ENCODE measurements at regions not wholly inside any gene's neighbourhood (a gene's known extent, or its start where the extent isn't known, plus 50 kb on each side); places are given as distances from the start of the nearest gene placed in this dataset.
"Not testable (repeated sequence)": the region's sequence is repeated elsewhere in the genome, so short reads cannot be mapped to it uniquely, and the experiment has no call there.

- DNase-seq: no peak
Measured at GRCh38 chr7:93048136-93048930, 69.4 kb downstream of the SAMD9 start.

DNA sequence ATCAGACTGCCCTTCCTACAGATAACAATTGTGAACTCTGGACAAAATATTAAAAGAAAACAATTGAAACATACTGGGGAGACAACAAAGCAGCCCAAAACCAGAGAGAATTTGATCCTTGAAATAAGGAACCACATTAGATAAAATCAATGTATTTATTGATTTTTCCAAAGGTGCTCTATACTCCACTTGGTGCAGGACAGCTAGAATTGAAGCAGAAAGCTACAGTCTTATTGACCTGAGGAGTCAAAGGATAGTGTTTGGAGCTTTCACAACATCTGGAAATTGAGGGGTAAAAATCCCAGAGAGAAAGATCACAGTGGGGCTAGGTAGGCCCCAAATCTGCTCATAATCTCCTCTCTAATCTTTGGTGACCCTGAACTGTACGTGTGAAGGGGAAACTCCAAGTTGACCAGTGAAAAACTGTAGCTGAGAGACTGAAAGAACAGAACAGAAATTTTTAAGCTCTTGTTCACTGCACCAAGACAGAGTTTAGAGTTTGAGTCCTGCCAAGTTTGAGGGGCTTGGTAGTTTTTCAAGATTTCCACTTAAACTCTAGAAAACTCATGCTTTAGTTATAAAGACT, 70.2 kb downstream of the SAMD9 start:
- DNase-seq: no peak

DNA sequence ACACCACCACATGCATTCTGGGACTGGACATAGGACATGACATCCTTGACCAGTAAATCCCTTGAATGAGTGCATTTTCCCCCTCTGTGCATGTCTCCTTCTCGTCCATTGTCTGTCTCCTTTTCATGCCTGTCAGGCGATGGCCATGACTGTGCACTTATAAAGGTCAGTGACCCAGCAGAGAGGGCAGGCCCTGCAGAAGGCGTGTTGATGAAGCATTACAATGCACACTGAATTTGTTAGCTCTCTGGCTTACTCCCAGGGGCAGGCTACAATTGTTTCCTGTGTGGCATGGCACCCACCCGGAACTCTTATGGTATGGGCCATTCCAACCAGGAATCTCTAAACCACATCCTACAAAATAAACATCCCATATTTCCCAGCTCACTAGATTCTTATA, 71.1 kb downstream of the SAMD9 start:
- no peak for DNase-seq

DNA sequence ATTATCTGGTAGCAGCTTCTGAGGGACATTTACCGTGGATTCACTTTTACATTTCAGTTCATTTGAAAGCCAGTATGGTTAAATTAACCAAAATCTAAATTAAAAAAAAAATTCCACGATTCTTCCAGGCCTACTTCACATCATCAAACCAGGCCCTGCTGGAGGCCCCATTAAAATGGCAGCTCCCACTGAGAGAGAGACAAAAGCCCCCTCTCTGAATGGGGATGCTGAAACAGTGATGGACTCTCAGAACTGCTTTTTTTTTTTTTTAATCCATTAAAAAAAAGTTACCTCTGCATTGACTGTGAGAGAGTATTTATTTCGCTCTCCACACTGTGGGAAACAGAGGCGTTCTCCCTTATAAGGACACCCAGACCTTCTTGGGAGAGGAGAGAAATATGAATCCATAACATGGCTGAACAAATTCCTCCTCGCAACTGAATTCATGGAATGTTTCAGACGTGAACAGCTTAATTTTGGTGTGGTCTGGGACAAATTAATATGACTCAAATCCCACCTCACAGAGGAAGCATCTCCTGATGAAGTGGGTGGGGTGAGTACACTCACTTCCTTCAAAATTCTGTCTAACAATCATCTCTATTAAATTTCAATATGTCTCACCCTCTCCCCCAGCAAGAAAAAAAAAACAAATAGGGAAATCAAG, 73.5 kb downstream of the SAMD9 start:
- DNase-seq: no peak

DNA sequence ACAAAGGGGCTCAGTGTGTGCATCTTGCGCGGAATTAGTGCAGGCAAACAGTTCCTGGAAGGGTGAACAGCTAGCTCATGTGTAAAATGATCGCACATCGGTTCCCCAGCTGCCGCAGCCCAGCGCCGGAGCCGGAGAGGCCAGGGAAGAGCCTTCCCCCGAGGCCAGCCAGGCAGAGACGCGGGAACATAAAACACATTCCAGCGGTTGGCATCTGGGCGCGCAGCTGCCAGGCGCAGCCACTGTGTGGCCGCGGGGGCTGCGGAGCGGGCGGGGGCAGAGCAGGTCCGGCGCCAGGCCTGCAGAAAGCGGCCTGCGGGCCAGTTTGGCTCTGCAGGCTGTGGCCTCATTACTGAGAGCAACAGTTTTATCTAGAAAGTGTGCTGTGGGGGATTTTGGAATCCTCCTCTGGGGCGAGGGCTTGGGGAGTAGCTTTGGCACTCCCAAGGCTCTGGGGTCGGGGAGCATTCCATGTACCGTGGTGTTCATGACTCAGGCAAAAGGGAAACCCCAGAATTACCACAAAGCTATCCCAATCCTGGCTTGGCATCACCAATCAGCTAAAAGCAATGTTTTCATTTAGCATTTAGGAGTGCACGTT, 74.3 kb downstream of the SAMD9 start:
- DNase-seq: peak; percentile 22

DNA sequence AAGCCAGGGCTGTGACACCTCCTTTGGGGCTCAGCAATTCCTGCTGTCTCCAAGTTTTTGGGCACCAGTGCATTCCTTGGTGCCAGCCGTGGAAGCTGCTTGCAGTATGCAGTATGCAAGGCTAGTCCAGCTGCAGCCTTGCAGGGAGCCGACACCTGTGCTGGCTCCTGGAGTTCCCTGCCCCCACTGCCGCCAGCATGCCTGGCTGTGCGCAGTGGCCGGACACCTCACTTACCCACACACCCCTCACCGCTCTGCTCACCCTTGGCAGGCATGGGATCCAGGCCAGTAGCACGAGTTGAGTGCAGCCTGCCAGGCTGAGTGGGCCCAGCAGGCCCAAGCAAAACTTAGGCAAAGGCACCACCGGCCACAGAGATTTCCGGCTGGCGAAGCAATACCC, 77.4 kb downstream of the SAMD9 start:
- DNase-seq: no peak

DNA sequence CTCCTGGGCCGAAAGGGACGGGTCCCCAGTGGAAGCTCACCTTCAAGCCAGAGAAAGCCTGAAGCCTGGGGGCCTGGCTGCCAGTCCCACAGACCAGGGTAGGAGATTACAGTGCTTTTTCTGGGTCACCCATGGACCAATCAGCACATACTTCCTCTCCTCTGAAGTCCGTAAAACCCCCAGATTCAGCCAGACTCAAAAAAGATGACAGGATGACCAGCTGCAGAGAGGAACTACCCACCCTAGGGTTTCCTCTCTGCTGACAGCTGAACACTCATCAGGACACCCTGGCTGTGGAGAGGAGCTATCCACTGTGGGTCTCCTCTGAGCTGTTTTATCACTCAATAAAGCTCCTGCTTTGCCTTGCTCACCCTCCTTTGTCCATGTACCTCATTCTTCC, 78.0 kb downstream of the SAMD9 start:
- no peak for DNase-seq

DNA sequence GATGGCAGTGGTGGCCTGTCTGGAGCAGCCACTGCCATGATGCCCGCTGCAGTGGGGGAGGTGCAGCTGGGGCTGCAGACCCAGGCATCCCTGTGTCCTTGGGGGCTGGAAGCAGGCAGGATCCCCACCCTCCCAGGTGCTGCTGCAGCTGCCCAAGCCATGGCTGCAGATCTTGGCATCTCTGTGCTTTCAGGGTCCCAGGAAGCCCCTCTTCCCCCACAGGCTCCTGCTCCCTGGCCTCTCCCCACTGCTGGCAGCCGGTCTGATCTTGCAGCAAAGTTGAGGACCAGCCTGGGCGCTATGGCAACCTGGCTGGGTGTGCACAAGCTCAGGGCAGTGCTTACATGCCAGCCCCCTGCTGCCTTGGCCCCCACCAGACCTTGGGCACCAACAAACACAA, 78.5 kb downstream of the SAMD9 start:
- no peak for DNase-seq

DNA sequence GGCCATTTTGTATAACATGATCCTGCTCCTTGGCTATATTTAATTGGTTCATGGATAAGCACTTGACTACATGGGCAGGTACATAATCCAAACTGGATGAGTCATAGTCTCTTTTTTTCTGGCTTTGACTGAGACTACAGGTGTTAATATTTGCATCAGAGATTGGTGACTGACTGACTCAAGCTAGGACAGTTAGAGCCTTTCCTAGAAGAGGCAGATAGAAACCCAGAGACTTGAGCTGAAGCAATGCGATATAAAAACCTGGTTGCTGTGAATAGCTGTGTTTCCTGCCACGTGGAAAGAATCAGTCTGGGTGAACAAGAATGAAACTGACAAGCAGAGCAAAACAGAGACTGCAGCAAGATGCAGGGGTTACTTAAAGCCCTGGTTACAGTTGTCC, 81.0 kb downstream of the SAMD9 start:
- DNase-seq: no peak

DNA sequence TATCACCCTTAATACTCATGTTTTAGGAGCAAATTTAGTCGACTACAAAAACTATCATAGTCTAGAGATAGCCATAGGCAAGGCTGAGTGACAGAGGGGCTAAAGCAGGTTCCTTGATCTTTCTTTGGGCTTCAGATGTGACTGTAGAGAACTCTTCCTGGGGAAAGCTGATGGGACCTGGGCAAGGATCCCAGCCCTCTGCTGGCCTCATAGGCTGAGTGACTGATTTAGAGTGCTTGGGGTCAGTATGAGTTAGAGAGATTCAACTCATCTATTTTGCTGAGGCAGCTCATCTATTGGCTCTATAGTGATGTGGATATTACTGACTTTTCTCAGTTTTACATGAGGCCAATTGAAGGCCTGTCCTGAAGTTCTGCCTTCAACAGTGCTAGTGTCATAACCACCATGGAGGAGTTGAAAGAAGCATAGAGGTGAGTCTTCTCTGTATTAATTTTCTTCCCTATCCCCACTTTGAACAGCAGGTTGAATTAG, 81.6 kb downstream of the SAMD9 start:
- no peak for DNase-seq

- no peak for DNase-seq
Measured at GRCh38 chr7:93031795-93032194, 86.0 kb downstream of the SAMD9 start.

GRCh38 chr7:93030605-93031225, 87.1 kb downstream of the SAMD9 start:
- DNase-seq: no peak

DNA sequence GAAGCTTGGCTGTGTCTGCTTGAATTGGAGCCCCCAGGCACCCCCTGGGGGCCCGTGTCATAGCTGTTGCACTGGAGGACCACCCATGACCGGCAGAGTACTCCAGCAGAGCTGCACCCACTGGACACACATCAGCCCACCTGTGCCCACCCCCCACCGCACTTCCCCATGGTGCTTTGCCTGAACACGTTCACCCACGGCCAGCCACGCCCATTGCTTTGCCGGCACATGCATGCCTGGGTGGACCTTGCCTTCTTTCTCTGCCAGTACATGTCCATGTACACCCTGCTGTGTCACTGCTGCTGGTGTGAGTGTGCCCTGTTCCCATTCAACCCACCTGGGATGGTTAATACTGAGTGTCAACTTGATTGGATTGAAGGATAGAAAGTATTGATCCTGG, 88.7 kb downstream of the SAMD9 start:
- no peak for DNase-seq

GRCh38 chr7:93028610-93029009, 89.2 kb downstream of the SAMD9 start:
- DNase-seq: no peak

GRCh38 chr7:93027044-93027443, 90.7 kb downstream of the SAMD9 start:
- DNase-seq: no peak

DNA sequence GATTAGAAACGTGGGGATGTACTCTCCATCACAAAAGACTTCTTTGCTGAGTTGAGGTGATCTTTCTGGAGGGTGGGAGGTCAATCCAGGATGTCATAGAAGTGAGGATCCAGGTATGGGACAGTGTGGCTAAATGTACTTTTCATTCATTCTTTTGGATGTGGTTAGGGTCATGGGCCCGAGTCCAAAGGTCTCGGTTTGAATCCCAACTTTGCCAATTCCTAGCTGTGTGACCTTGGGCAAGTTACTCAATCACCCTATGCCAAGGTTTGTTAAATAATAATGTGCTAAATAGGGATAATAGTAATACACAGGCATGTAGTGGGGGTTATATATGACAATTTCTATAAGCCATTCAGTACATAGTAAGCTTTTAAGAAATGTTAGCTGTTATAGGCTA, 91.4 kb downstream of the SAMD9 start:
- no peak for DNase-seq

DNA sequence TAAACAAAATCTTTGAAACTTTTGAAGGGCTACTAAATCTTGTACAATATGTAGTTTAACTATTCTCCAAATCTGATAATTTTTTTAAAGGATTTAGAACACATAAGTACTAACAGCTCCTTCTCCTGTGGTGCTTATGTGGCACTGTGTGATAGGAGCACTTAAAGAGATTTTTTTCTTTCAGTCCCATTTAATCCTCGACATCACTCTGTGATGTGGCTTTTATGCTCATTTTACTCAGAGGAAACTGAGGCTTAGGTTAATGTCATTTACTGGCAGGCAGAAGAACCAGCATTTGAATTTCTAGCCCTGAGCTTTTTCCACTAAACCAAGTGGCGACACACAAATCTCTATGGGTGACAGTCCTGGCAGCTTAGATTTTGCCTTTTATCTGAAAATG, 92.4 kb downstream of the SAMD9 start:
- DNase-seq: no peak

DNA sequence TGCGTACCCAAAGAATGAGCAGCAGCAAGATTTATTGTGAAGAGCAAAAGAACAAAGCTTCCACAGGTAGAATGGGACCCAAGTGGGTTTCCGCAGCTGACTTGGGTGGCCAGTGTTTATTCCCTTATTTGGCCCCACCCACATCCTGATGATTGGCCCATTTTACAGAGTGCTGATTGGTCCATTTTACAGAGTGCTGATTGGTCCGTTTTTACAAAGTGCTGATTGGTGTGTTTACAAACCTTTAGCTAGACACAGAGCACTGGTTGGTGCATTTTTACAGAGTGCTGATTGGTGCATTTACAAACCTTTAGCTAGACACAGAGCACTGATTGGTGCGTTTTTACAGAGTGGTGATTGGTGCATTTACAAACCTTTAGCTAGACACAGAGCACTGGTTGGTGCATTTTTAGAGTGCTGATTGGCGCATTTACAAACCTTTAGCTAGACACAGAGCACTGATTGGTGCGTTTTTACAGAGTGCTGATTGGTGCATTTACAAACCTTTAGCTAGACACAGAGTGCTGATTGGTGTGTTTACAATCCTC, 94.8 kb downstream of the SAMD9 start:
- not testable (repeated sequence) for DNase-seq

DNA sequence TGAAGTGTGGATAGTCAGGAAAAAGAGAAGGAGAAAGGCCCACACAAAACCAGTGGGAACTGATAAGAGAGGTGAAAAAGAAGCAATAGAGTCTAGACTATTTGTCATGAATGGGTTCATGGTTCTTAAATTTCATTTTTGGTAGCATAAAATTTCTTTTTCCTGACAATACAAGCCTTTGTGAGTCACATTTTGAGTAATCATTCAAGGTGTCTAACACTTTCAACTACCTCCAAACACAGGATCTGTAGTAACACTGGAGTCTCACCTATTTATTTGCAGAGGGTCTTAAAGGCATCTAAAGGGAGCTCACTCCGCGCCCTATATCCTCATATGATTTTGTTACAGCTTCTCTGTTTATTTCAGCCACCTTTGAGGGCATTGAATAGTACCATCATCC, 96.0 kb downstream of the SAMD9 start:
- no peak for DNase-seq

DNA sequence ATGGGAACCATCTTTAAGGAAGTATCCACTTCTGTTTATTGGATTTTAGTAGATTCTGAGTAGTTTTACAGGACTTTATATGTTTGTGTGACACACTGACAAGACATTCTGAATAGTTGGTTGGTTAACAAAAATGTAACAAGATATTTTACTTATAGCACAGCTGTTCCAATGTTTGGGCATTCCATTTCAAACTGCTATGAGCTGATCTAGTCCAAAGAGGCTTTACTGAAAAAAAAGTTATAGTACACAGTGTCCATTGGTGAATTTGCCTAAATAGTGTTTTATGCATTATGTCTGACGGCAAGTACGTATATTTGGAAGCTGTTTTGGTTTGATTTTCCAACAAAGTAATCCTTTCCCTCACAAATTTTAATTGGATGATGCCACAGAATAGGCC, 99.1 kb downstream of the SAMD9 start:
- no peak for DNase-seq

DNA sequence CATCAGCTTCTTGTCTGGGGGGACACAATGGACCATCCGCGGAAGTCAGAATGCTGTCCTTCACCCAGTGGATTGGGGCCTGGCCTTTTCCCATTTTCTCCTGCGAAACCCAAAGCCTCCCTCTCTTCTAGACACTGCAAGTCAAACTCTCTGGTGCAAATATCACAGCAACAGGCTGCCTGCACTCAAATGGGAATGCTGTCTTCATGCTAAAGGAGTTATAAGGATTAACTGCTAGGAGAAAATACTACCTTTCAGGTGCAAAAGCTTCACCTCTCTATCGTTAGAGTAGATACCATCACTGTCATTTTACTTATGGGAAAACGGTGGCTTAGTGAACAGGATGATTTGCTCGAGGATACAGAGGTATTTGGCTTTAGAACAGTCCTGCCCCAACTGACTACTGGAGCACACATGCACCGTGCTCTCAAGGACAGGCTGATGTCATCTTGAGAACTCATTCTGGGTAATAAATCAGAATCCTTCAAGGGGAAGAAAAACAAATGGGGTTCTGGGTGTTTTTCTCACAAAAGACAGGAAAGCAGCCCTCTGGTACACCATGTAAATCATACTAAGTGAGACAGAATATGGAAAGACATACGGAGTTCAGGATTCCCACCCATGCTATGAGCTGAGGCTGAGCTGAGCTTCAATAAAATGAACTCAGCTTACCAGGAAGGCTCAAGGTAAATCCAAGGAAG, 100.9 kb downstream of the SAMD9 start:
- DNase-seq: no peak

DNA sequence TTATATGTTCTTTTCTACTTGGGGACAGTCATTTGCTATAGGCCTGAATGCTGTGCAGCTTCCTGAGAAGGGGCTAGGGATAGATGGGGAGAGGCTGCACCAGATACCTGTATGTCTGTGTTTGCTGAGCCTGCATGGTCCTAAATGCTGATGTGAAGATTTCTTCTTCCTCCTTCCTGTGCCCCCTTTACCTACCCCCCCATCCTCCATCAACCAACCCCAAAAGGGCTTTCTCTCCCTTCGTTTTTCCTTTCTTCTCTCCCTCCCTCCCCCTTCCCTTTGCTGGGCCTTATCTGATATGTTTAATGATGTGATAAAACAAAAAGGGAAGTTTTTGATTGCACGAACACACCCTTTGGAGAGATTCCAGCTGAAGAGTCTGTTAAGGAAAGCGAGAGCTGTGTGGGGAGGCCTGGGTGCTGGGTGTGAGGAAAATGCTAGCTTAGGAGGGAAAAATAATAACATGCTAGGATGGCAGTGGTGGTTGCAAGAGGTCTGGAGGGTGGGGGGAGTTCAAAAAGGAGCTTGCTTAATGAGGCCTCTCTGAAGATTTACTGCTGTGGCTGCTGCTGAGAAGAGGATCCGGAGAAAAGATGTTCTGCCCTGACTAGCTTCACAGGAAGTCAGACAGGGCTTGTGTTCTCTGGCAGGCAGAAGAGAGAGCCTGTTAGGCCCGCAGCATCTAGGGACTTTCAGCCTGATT, 101.8 kb downstream of the SAMD9 start:
- peak; percentile 38 for DNase-seq

Measured in hematopoietic multipotent progenitor cell treated with erythropoietin and hydrocortisone succinate and interleukin-3 and kit ligand, for 8 days (in vitro differentiated cells).